ENCODE measurements at regions not wholly inside any gene's neighbourhood (a gene's known extent, or its start where the extent isn't known, plus 50 kb on each side); places are given as distances from the start of the nearest gene placed in this dataset.
A peak's percentile ranks its signal among the peaks of the same experiment; 100 is the strongest.
"Not testable (repeated sequence)": the region's sequence is repeated elsewhere in the genome, so short reads cannot be mapped to it uniquely, and the experiment has no call there.

GRCh38 chr20:50356525-50356885 lies 153.7 kb upstream of the PTPN1 start:
- Mint-ChIP-seq H3K4me1 (ENCODE audit: low read depth in 2 of 2) (peaks cover 22 to 36% of the 10 kb centered on the region in 2 donors), H3K4me3 (no peak overlapping the region), H3K27me3 (peaks cover 6 to 10% of the 10 kb centered on the region in 2 donors), H3K27ac (peak overlapping the region in 1 of 2 donors; percentile 51), H3K9me3 (no peaks in the 10 kb centered on the region), H3K36me3 (no peaks in the 10 kb centered on the region)
- DNase-seq (ENCODE audit: low spot score) (no peak), ATAC-seq (no peak)

- peaks cover 21 to 36% of the 10 kb centered on the region in 2 donors for H3K4me1 Mint-ChIP-seq (ENCODE audit: low read depth in 2 of 2)
- H3K4me3 Mint-ChIP-seq, result no peak overlapping the region
- no peak for ATAC-seq
- H3K27ac Mint-ChIP-seq, result peak overlapping the region in 1 of 2 donors; percentile 13
- no peak for DNase-seq (ENCODE audit: low spot score)
- no peaks in the 10 kb centered on the region for H3K9me3 Mint-ChIP-seq
- peaks cover 6 to 10% of the 10 kb centered on the region in 2 donors for H3K27me3 Mint-ChIP-seq
- H3K36me3 Mint-ChIP-seq, result no peaks in the 10 kb centered on the region
Observed at GRCh38 chr20:50356962-50357782, 153.0 kb upstream of the PTPN1 start.

- ATAC-seq, result no peak
Observed at GRCh38 chr20:50357783-50358161, 152.4 kb upstream of the PTPN1 start.

GRCh38 chr20:50358166-50358565 lies 152.0 kb upstream of the PTPN1 start:
- Mint-ChIP-seq H3K27me3 (peaks cover 6 to 10% of the 10 kb centered on the region in 2 donors), H3K9me3 (no peaks in the 10 kb centered on the region), H3K36me3 (no peaks in the 10 kb centered on the region), H3K4me3 (no peak overlapping the region), H3K27ac (peak overlapping the region in 1 of 2 donors; percentile 13), H3K4me1 (ENCODE audit: low read depth in 2 of 2) (peaks cover 11 to 26% of the 10 kb centered on the region in 2 donors)
- no peak for ATAC-seq
- DNase-seq (ENCODE audit: low spot score), result no peak

More at GRCh38 chr20:50357783-50358161, 152.4 kb upstream of the PTPN1 start:
- Mint-ChIP-seq H3K36me3 (no peaks in the 10 kb centered on the region), H3K4me3 (no peak overlapping the region), H3K27me3 (peaks cover 6 to 10% of the 10 kb centered on the region in 2 donors), H3K27ac (peak overlapping the region in 1 of 2 donors; percentile 13), H3K9me3 (no peaks in the 10 kb centered on the region), H3K4me1 (ENCODE audit: low read depth in 2 of 2) (peaks cover 15 to 30% of the 10 kb centered on the region in 2 donors)
- no peak for DNase-seq (ENCODE audit: low spot score)

GRCh38 chr20:50358971-50359370 lies 151.2 kb upstream of the PTPN1 start:
- Mint-ChIP-seq H3K4me3 (no peak overlapping the region), H3K27me3 (peaks cover 10 to 16% of the 10 kb centered on the region in 2 donors), H3K9me3 (no peaks in the 10 kb centered on the region), H3K27ac (peak overlapping the region; percentile 13 to 70), H3K4me1 (ENCODE audit: low read depth in 2 of 2) (peaks cover 10 to 22% of the 10 kb centered on the region in 2 donors), H3K36me3 (no peaks in the 10 kb centered on the region)
- ATAC-seq (no peak), DNase-seq (ENCODE audit: low spot score) (no peak)

- H3K4me1 Mint-ChIP-seq (ENCODE audit: low read depth in 2 of 2), result peaks cover 10 to 26% of the 10 kb centered on the region in 2 donors
- peaks cover 15 to 21% of the 10 kb centered on the region in 2 donors for H3K27me3 Mint-ChIP-seq
- peak overlapping the region; percentile 13 to 70 for H3K27ac Mint-ChIP-seq
- no peak overlapping the region for H3K4me3 Mint-ChIP-seq
- peak; percentile 14 to 33 for ATAC-seq
- H3K36me3 Mint-ChIP-seq, result no peaks in the 10 kb centered on the region
- H3K9me3 Mint-ChIP-seq, result no peaks in the 10 kb centered on the region
- no peak for DNase-seq (ENCODE audit: low spot score)
Observed at GRCh38 chr20:50359607-50360217, 150.5 kb upstream of the PTPN1 start.

- no peak overlapping the region for H3K27ac Mint-ChIP-seq
- DNase-seq (ENCODE audit: low spot score) (no peak), ATAC-seq (peak; percentile 26 to 39)
- H3K36me3 Mint-ChIP-seq, result no peaks in the 10 kb centered on the region
- H3K9me3 Mint-ChIP-seq, result no peaks in the 10 kb centered on the region
- H3K4me1 Mint-ChIP-seq (ENCODE audit: low read depth in 2 of 2), result peaks cover 10 to 24% of the 10 kb centered on the region in 2 donors
- H3K4me3 Mint-ChIP-seq, result no peak overlapping the region
- H3K27me3 Mint-ChIP-seq, result peaks cover 15 to 21% of the 10 kb centered on the region in 2 donors
Observed at GRCh38 chr20:50360218-50360672, 149.9 kb upstream of the PTPN1 start.

- H3K27ac Mint-ChIP-seq, result peak overlapping the region in 1 of 2 donors; percentile 39
- no peaks in the 10 kb centered on the region for H3K9me3 Mint-ChIP-seq
- no peak for ATAC-seq
Observed at GRCh38 chr20:50360921-50361320, 149.3 kb upstream of the PTPN1 start.

GRCh38 chr20:50362177-50362576 lies 148.0 kb upstream of the PTPN1 start:
- not testable (repeated sequence) for ATAC-seq; H3K36me3 Mint-ChIP-seq; H3K4me3 Mint-ChIP-seq; DNase-seq (ENCODE audit: low spot score); H3K27ac Mint-ChIP-seq; H3K9me3 Mint-ChIP-seq
- Mint-ChIP-seq H3K27me3 (peaks cover 15 to 21% of the 10 kb centered on the region in 2 donors), H3K4me1 (ENCODE audit: low read depth in 2 of 2) (peaks cover 20 to 23% of the 10 kb centered on the region in 2 donors)

More at GRCh38 chr20:50360921-50361320, 149.3 kb upstream of the PTPN1 start:
- no peak for DNase-seq (ENCODE audit: low spot score)
- H3K36me3 Mint-ChIP-seq, result no peaks in the 10 kb centered on the region
- H3K4me3 Mint-ChIP-seq, result no peak overlapping the region
- peaks cover 14 to 21% of the 10 kb centered on the region in 2 donors for H3K27me3 Mint-ChIP-seq
- peaks cover 10 to 19% of the 10 kb centered on the region in 2 donors for H3K4me1 Mint-ChIP-seq (ENCODE audit: low read depth in 2 of 2)

- peaks cover 3% of the 10 kb centered on the region for H3K9me3 Mint-ChIP-seq
- H3K27ac Mint-ChIP-seq, result peak overlapping the region; percentile 8 to 50
- DNase-seq (ENCODE audit: low spot score), result no peak
- peaks cover 24% of the 10 kb centered on the region in 2 donors for H3K4me1 Mint-ChIP-seq (ENCODE audit: low read depth in 2 of 2)
- H3K27me3 Mint-ChIP-seq, result peaks cover 16 to 24% of the 10 kb centered on the region in 2 donors
- H3K4me3 Mint-ChIP-seq, result no peak overlapping the region
- peaks cover 1% of the 10 kb centered on the region for H3K36me3 Mint-ChIP-seq
- no peak for ATAC-seq
Observed at GRCh38 chr20:50363027-50363426, 147.2 kb upstream of the PTPN1 start.

GRCh38 chr20:50363479-50363878 lies 146.7 kb upstream of the PTPN1 start:
- H3K27me3 Mint-ChIP-seq, result peaks cover 19 to 29% of the 10 kb centered on the region in 2 donors
- H3K36me3 Mint-ChIP-seq, result peaks cover 6% of the 10 kb centered on the region
- peak overlapping the region; percentile 8 to 50 for H3K27ac Mint-ChIP-seq
- ATAC-seq, result no peak
- no peak overlapping the region for H3K4me3 Mint-ChIP-seq
- H3K4me1 Mint-ChIP-seq (ENCODE audit: low read depth in 2 of 2), result peaks cover 29% of the 10 kb centered on the region in 2 donors
- no peak for DNase-seq (ENCODE audit: low spot score)
- peaks cover 3% of the 10 kb centered on the region for H3K9me3 Mint-ChIP-seq

- Mint-ChIP-seq H3K27me3 (peaks cover 23 to 27% of the 10 kb centered on the region in 2 donors), H3K27ac (peak overlapping the region; percentile 8 to 50), H3K9me3 (peaks cover 3% of the 10 kb centered on the region), H3K36me3 (peaks cover 6% of the 10 kb centered on the region), H3K4me1 (ENCODE audit: low read depth in 2 of 2) (peaks cover 26 to 31% of the 10 kb centered on the region in 2 donors), H3K4me3 (no peak overlapping the region)
- DNase-seq (ENCODE audit: low spot score) (no peak), ATAC-seq (no peak)
Observed at GRCh38 chr20:50364542-50364941, 145.6 kb upstream of the PTPN1 start.

- H3K9me3 Mint-ChIP-seq, result peaks cover 3% of the 10 kb centered on the region
- peaks cover 28 to 32% of the 10 kb centered on the region in 2 donors for H3K4me1 Mint-ChIP-seq (ENCODE audit: low read depth in 2 of 2)
- peaks cover 24 to 27% of the 10 kb centered on the region in 2 donors for H3K27me3 Mint-ChIP-seq
- DNase-seq (ENCODE audit: low spot score), result no peak
- peaks cover 6% of the 10 kb centered on the region for H3K36me3 Mint-ChIP-seq
- H3K27ac Mint-ChIP-seq, result peak overlapping the region in 1 of 2 donors; percentile 43
- ATAC-seq, result no peak
- H3K4me3 Mint-ChIP-seq, result no peak overlapping the region
Observed at GRCh38 chr20:50366270-50367103, 143.7 kb upstream of the PTPN1 start.
